HG02852 (cell line): ENCODE measurements at regions not wholly inside any gene's neighbourhood (a gene's known extent, or its start where the extent isn't known, plus 50 kb on each side); places are given as distances from the start of the nearest gene placed in this dataset.
"Not testable (repeated sequence)": the region's sequence is repeated elsewhere in the genome, so short reads cannot be mapped to it uniquely, and the experiment has no call there.

Source experiments
- ATAC-seq: cut with Tn5 transposase; IDR thresholded peaks from one replicate; pipeline ENCODE4 v1.9.1; 2021; ENCODE audit warnings: mild to moderate bottlenecking, moderate library complexity; ENCODE audit not compliant: unreplicated experiment

DNA sequence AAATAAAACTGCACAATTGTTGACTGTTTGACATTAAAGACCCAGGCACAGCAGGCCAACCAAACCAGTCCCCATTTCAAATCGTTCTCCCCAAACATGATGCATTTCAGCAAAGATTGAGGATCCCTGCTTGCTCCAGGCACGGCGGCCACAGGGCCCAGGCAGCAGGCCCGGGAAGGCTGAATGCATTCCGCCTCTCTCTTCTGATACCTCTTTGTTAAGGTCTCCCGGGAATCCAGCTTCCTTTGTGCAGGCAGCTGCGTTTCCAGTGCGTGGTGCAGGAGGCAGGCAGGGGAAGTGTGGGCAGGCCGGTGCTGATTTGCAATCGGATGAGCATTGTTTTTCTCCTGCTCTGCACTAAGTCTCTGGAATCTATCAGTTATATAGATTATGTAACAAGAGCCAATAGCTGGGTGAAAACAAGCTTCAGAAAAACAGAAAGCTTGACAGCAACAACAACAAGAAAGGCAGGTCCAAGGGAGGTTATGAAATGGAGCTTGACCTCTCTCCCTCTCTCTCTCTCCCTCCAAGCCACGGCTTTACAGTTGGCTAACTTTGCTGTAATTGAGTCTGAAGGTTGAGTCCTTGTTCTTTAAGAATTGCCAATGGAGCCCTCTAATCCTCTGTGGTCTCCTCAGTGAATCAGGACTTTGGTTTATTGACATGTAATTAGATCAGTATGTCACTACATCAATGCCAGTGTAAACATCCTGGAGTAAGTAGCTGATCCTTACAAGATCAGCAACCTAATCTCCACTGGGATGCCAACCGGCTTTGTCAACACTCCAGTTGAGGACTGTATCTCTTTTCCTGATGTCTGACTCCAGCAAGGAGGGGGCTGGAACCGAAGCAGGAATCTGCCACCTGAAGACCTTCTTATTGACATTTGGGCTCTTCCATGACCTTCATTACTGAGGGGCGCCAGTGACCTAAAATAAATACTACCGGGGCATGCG is 338.0 kb downstream of the TEX29 start:
- no peak for ATAC-seq

DNA sequence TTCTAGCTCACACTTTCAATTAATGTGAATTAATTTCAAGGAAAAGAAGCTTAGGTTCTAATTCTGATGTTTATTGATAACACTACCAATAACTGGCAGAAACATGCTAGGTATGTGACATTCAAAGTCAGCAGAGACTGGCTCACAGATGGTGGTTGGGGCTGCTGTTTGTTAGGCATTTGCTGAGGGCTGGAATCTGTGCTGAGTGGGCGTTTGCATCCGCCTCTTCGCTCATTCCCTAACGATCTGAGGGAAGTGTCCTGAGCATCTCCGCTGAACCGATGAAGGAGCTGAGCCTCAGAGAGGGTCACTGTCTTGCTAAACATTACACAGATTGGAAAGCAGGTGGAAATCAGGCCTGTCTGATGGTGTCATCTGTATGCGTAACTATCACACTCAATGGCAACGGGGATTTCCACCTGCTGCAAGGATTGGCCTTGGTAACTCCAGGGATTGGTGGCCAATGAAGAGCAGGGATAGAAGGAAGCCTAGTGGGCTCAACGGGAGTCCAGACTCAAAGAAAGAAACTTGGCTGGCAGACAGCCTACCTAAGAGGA is 338.9 kb downstream of the TEX29 start:
- no peak for ATAC-seq

DNA sequence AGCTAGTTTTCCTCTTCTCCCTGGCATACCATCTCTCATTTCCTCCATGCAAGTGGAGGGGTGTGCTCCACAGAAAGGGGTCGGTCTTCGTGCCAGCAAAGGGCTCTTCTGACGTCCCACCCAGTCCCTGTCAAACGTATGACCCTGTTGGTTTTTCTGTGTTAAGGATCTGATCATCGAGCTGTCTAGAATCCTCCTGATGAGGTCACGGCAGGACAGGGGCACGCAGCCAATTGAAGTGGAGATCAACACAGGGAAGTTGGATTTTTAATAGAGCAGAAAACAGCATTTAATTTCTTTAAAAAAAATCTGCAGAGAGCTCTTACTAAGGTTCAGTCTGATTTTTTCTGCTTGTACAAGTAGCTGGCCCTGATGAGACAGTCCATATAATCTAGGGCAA is 339.4 kb downstream of the TEX29 start:
- no peak for ATAC-seq

DNA sequence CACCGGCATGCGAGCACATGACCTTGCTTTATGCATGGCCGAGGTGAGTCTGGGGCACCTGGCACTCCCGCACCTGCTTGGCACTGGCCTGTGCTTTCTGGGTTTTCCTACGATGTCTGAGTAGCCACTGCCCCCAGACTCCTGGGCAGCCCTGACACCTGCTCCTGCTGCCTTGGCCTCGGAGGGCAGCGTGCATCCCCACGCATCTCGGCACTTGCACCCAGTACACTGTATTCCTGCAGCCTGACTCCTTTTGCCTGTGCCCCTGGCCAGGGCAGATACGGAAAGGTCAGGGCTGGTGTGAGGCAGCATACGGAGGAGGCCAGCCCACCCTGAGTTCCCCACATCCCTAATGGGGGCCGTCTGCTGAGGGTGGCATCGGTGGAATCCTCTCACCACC is 340.6 kb downstream of the TEX29 start:
- ATAC-seq: no peak

DNA sequence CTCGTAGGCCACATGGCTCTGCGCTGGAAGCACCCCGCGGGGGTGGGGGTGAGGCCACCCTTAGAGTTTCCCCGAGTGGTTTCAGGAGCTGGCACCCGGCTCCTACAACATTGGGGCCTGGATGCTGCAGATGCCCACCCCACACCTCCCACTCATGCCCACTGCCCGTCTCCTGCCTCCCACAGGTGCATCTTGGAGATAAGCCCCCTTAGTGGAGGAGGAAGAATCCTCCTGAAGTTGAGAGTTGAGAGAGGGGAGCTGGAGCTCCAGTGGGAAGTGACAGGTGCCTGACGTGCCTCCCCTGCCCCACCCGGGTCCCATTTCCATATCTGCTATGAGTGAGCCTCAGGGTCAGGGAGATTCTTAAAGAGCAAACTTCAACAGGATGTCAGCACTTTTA is 341.3 kb downstream of the TEX29 start:
- no peak for ATAC-seq

DNA sequence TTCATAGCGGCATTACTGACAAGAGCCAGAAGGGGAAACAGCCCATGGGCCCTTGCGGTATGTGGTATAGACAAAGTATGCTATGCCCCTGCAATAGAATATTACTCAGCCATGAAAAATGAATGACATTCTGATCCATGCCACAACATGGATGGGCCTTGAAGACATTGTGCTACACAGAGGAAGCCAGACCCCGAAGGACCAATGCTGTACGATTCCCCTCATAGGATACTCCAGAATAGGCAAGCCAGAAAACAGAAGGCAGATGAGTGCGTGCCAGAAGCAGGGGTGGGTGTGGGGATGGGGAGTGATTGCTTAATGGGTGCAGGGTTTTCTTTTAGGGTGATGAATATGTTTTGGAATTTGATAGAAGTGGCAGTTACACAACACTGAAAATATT is 342.0 kb downstream of the TEX29 start:
- ATAC-seq: no peak

DNA sequence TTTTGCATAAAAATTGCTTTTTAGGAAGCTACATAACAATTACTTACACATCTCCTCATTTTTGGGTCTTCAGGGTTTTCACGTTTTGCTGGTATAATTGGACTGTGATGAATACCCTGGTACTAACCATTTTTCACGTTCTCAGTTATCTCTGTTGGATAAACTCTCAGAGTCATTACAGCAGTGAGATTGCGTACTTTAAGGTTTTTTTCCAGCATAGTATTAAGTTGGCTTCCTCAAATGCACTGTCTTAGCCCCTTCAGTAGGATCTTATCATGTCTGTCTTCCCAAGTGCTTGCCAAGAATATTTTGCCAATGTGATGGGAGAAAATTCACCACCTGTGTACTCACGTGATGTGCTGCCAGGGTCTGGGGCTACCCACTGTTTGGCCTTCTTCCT is 342.5 kb downstream of the TEX29 start:
- no peak for ATAC-seq

DNA sequence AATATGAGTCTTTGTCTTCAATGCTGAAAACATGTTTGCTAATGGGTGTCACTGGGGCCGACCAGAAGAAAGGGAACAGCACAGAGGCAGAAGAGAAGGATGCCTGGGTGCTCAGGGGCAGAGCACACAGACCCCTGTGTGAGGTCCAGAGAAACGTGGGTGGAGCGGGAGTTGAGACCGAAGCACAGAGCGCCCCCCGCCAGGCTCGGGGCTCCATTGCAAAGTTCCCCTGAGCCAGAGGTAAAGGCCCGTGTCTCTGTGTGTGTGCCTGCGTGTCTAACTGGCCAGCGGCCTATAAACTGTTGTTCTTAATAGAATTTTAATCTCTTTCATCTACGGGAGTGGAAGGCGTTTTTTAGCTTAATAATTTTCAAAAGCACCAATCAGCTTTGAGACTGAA is 343.1 kb downstream of the TEX29 start:
- ATAC-seq: no peak

DNA sequence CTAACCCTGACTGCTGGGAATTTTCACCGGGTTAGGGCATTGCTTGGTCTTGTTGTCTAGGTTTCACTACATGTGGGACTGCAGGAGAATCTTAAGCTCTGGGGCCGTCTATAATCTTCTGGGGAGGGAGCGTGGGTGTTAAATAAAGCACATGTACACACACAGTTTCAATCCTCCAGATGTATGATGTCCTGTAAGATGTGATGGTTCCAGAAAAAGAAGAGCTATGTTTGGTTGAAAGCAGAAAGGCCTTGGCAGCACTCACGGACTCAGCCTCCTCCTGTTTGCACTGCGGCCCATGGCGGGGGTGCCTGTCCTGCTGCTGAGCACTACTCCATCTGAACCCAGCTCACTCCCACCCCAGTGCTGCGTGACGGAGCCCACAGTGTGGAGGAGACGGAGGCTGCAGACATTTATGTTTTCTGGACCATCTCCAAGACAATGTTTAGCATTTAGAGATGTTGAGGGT is 343.5 kb downstream of the TEX29 start:
- ATAC-seq: no peak

DNA sequence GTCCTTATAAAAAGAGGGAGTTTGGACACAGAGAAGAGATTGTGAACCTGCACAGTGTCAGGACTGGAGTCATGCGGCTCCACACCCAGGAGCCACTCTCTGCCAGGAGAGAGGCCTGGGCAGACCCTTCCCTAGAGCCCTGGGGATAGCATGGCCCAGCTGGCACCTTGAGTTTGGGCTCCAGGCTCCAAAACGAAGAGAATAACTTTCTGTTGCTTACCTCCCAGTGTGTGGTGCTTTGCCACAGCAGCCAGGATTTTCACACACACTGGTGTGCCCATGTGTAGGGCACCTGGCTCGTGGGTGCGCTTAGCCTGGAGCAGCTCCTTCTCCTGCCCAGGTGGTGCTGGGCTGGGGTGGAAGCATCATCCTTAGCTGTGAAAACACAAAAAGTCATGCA is 344.3 kb downstream of the TEX29 start:
- no peak for ATAC-seq

DNA sequence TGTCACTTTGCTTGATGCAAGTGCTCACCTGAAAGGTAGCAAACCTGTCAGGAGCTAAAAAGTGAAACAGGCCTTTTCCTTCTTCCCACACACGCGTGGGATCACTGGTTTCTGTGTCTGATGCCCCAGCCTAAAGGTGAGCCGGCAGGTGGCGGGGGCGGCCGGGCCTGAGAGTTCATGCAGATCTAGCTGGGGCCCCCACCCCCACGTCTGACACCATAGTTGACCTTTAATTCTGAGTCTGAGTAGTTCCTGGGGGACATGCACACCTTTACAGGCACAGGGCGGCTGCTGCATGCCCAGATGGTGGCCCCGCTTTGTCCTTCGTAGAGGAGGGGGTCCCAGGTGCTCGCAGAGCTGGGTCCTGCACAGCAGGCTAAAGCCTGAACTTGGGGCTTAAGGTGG is 345.3 kb downstream of the TEX29 start:
- no peak for ATAC-seq

DNA sequence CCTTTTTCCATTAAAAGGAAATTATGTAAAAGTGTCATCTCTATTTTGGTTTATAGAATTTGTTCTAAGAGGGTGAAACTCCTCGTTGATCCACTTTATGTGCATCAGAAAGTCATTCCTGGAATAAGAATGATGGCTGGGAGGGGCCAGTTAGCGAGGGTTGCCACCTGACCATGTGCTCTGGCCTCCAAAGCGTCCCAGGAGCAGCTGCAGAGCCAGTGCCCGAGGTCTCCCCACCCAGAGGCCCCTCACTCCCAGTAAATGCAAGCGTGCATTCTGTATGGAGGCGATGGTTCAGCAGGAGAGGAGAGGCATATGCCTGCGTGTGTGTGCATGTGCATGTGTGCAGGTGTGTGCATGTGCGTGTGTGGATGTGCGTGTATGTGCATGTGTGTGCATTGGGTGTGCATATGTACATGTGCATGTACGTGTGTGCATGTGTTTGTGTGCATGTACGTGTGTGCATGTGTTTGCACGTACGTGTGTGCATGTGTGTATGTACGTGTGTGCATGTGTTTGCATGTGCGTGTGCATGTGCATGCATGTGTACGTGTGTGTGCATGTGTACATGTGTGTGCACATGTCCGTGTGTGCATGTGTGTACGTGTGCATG is 345.8 kb downstream of the TEX29 start:
- no peak for ATAC-seq

DNA sequence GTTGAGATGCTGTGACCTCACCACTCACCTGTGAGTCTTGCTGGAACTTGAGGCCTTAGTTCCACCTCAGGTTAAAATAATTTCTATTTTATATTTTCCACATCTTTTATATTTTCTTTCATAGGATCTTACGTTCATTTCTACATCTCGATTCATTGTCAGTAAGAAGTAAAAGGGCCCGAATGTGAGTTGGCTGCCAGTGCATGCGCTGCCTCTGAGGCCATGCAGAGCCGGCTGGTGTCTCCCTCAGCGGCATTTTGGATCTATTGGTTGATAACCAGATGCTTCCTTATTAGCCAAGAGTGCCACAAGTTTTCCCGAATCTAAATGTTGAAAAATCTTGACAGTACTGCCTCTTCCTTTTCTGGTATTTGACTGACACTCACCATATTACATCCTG is 347.3 kb downstream of the TEX29 start:
- no peak for ATAC-seq

DNA sequence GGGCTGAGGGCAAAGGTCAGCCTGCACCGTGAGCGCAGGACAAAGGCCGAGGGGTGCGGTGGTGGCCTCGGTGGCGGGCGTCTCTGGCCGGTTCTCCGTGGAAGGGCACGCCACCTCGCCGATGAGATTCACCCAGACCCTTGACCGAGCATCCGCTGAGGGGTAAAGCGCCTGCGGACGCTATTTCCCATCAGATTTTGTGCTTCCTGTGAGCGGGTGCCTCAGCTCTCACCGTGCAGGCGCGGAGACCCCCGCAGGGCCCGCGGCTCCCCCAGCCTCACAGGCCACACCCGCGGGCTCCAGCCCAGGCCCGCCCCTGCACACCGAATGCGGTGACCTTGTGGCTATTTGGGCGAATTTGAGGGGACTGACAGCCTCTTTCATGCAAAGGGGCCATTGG is 348.0 kb downstream of the TEX29 start:
- ATAC-seq: no peak

DNA sequence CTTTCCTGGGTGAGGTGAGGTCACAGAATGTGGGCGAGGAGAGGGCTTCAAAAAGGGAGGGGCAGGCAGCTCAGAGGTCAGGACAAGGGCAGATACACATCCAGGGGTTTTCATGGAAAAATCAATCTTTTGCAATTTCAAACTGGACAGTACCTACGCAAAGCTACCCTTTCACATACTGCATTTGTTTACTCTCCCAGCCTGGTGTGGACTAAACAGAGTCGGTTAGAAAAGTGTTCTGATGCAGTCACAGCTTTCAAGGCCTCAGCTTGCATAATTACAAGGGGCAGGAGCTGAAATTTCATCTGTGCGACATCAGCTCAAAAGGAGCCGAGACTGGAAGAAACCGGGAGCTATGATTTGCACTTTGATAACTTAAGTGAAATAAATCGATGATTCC is 351.8 kb downstream of the TEX29 start:
- ATAC-seq: not testable (repeated sequence)

DNA sequence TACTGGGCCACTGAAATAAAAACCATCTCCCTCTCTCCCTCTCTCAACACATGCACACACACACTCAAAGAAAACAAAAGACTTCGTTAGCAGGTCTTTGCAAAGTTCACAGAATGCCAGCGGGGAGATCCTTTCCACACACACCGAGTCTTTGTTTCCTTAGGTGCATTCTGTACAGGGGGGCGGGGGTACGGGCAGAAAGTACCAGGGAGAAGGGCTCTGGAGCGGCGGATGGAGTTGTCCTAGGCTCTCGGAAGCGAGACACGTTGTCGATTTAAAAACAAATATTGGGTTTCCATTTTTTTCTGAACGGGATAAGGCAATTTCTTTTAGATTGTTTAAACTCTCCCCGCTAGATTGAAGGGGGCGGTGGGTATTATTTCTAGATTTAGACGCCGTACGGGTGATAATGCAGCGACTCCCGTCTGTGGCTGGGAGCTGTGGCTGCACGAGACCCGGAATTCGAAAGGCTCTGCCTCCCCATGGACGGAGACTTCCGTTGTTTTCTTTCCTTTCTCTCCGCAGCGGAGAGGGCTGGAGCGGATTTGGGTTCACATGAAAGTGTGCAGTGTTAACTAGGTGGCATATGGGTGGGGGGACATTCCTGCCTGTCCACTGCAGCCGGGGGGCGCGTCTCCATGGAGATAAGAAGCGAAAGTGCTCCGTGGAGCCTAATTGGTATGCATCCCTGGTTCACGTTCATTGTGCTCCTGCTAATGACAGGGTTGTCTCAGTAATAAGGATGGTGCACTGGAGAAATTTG is 357.9 kb downstream of the TEX29 start:
- ATAC-seq: not testable (repeated sequence)

DNA sequence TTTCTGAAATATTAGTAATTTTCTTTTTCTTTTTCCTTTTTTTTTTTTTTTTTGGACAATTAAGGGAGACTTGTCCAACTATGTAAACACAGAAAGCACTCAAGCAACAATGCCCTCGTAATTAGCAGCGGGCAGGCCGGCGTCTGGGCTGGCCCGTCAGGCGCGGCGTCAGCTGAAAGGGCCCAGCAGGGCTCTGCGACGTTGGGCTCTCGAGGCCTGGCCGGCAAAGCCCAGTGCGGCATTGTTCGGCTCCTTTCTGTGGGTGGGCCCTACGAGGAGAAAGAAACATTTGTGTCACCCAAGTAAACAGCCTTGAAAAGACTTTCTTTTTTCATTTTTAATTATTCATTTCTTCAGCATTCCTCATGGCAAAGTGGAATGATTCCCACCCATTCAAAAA is 359.2 kb downstream of the TEX29 start:
- not testable (repeated sequence) for ATAC-seq

DNA sequence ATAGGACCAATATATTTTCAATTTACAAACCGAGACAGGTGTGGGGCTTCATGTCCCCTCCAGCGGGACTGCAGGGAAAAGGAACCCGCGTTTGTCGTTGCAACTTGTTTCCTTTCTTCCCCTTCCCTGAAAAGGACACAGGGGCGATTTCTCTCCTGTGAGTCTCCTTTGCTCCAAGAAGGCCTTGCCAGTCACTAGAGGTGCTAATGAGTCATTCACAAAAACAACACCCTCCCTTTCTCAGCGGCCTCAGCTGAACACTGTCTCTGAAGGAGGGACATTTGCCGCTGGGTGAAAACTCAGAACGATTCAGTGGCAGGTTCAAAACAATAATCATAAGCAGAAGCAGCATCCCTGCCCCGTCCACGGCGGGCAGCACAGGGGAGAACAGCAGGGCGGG is 359.7 kb downstream of the TEX29 start:
- not testable (repeated sequence) for ATAC-seq

DNA sequence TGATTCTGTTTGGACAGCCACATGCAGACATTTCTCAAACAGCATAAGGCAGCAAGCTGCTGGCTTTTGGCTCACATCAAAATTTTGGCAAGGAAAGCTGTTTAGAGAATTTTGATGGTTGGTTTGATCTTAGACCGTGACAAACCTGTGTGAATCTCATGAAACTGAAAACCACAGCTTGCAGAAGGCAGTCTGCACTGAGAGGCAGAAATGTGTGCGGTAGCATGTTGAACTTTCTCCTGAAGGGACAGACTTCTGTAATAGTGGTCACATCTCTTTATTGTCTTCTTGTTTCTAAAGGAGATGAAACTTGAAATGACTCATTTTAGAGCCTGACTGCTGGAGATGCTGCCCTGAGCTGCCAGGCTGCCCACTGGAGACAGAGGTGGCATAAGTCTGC is 371.6 kb downstream of the TEX29 start:
- ATAC-seq: peak; percentile 66

DNA sequence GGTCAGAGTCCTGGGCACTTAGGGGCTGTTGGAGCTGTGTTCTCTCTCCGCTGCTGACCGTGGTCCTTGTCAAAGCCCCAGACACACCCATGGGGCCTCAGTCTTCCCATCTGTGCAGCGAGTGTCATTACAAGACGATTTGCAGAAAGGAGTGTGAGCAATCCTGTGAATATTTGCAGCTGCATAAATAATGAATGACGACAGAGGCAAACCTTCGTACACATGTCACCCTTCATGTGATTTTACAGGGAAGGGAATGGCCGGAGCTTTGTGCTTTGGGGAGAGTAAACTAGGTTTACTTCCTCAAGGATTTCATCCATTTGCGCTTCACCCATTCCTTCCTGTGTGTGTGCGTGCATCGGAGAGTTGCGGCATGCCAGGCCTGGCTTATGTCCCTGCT is 370.8 kb upstream of the SOX1 start:
- ATAC-seq: not testable (repeated sequence)

DNA sequence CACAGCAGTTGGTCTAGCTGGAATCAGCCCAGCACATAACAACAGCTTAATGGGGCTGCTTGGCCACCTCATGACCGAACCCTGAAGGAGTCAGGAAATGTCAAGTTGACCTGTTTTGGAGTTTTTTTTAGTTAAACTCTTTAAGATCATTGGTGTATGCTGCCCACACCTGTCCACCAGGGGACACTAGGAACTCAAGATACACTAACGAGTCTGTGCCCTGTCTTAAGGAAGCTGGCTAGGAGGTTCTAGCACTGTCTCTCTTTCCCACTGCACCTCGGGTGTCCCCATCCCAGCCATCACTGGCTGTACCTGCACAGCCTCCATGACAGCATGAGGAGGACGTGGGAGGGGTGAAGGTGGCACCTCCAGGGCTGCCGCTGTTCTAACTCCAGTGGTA is 364.9 kb upstream of the SOX1 start:
- ATAC-seq: not testable (repeated sequence)
